ENCODE measurements at regions not wholly inside any gene's neighbourhood (a gene's known extent, or its start where the extent isn't known, plus 50 kb on each side); places are given as distances from the start of the nearest gene placed in this dataset.

GRCh38 chr2:150572961-150573395, 85.5 kb upstream of the RND3 start:
- no peak for DNase-seq

- no peak for DNase-seq
Observed at GRCh38 chr2:150572194-150572766, 84.8 kb upstream of the RND3 start.

GRCh38 chr2:150571121-150571520, 83.7 kb upstream of the RND3 start:
- DNase-seq, result no peak

- no peak for DNase-seq
Observed at GRCh38 chr2:150570712-150571111, 83.2 kb upstream of the RND3 start.

- DNase-seq, result no peak
Observed at GRCh38 chr2:150569761-150570160, 82.3 kb upstream of the RND3 start.

GRCh38 chr2:150567771-150568301, 80.4 kb upstream of the RND3 start:
- no peak for DNase-seq

GRCh38 chr2:150566289-150566688, 78.8 kb upstream of the RND3 start:
- DNase-seq, result no peak

- no peak for DNase-seq
Observed at GRCh38 chr2:150561076-150561475, 73.6 kb upstream of the RND3 start.

GRCh38 chr2:150557020-150557600, 69.6 kb upstream of the RND3 start:
- DNase-seq, result no peak

- DNase-seq, result no peak
Observed at GRCh38 chr2:150555611-150556356, 68.3 kb upstream of the RND3 start.

GRCh38 chr2:150554046-150554445, 66.6 kb upstream of the RND3 start:
- no peak for DNase-seq

GRCh38 chr2:150552041-150552820, 64.8 kb upstream of the RND3 start:
- no peak for DNase-seq

- no peak for DNase-seq
Observed at GRCh38 chr2:150549381-150549780, 61.9 kb upstream of the RND3 start.

- peak in 1 of 2 experiments; percentile 58 for DNase-seq
Observed at GRCh38 chr2:150548527-150548926, 61.1 kb upstream of the RND3 start.

GRCh38 chr2:150545916-150546315, 58.4 kb upstream of the RND3 start:
- DNase-seq, result no peak

- no peak for DNase-seq
Observed at GRCh38 chr2:150544731-150545130, 57.3 kb upstream of the RND3 start.

- DNase-seq, result no peak
Observed at GRCh38 chr2:150542692-150543091, 55.2 kb upstream of the RND3 start.

GRCh38 chr2:150542172-150542571, 54.7 kb upstream of the RND3 start:
- DNase-seq, result no peak

- DNase-seq, result no peak
Observed at GRCh38 chr2:150538651-150539201, 51.3 kb upstream of the RND3 start.
